ENCODE measurements at regions not wholly inside any gene's neighbourhood (a gene's known extent, or its start where the extent isn't known, plus 50 kb on each side); places are given as distances from the start of the nearest gene placed in this dataset.

- H3K27ac ChIP-seq = no peak overlapping the region
- no peaks in the 10 kb centered on the region for H3K27me3 ChIP-seq
- DNase-seq (ENCODE audit: low read depth in 1 of 2, low spot score in 1 of 2) = peak in 1 of 2 donors; percentile 96
- TF ChIP-seq CTCF (IDR thresholded peaks at IDR 0.05; ENCODE audit: low read depth, low read length) = no peak
- H3K4me1 ChIP-seq (ENCODE audit: low read depth) = peaks cover 10% of the 10 kb centered on the region
- H3K9me3 ChIP-seq (ENCODE audit: low read depth) = no peaks in the 10 kb centered on the region
- H3K4me3 ChIP-seq = no peak overlapping the region
- no peaks in the 10 kb centered on the region for H3K36me3 ChIP-seq
These were observed 148.9 kb upstream of the MAX start for GRCh38 chr14:65251213-65251612.

GRCh38 chr14:65252482-65253255, 150.4 kb upstream of the MAX start:
- Histone ChIP-seq H3K4me1 (ENCODE audit: low read depth) (peaks cover 10% of the 10 kb centered on the region), H3K27me3 (no peaks in the 10 kb centered on the region), H3K9me3 (ENCODE audit: low read depth) (no peaks in the 10 kb centered on the region), H3K27ac (no peak overlapping the region), H3K36me3 (no peaks in the 10 kb centered on the region), H3K4me3 (no peak overlapping the region)
- DNase-seq (ENCODE audit: low read depth in 1 of 2, low spot score in 1 of 2) = no peak
- no peak for TF ChIP-seq CTCF (IDR thresholded peaks at IDR 0.05; ENCODE audit: low read depth, low read length)

GRCh38 chr14:65255029-65255545, 152.8 kb upstream of the MAX start:
- Histone ChIP-seq H3K9me3 (ENCODE audit: low read depth) (no peaks in the 10 kb centered on the region), H3K4me1 (ENCODE audit: low read depth) (peaks cover 10% of the 10 kb centered on the region), H3K27ac (no peak overlapping the region), H3K27me3 (no peaks in the 10 kb centered on the region), H3K36me3 (no peaks in the 10 kb centered on the region), H3K4me3 (no peak overlapping the region)
- no peak for TF ChIP-seq CTCF (IDR thresholded peaks at IDR 0.05; ENCODE audit: low read depth, low read length)
- DNase-seq (ENCODE audit: low read depth in 1 of 2, low spot score in 1 of 2) = peak in 1 of 2 donors; percentile 51

- Histone ChIP-seq H3K9me3 (ENCODE audit: low read depth) (no peaks in the 10 kb centered on the region), H3K27me3 (no peaks in the 10 kb centered on the region), H3K36me3 (no peaks in the 10 kb centered on the region), H3K4me1 (ENCODE audit: low read depth) (peaks cover 10% of the 10 kb centered on the region), H3K27ac (no peak overlapping the region), H3K4me3 (no peak overlapping the region)
- DNase-seq (ENCODE audit: low read depth in 1 of 2, low spot score in 1 of 2) = peak in 1 of 2 donors; percentile 46
- no peak for TF ChIP-seq CTCF (IDR thresholded peaks at IDR 0.05; ENCODE audit: low read depth, low read length)
These were observed 153.5 kb upstream of the MAX start for GRCh38 chr14:65255583-65256461.

- no peaks in the 10 kb centered on the region for H3K9me3 ChIP-seq (ENCODE audit: low read depth)
- no peak for DNase-seq (ENCODE audit: low read depth in 1 of 2, low spot score in 1 of 2)
- H3K27ac ChIP-seq = no peak overlapping the region
- no peak for TF ChIP-seq CTCF (IDR thresholded peaks at IDR 0.05; ENCODE audit: low read depth, low read length)
- H3K4me3 ChIP-seq = no peak overlapping the region
- no peaks in the 10 kb centered on the region for H3K36me3 ChIP-seq
- H3K4me1 ChIP-seq (ENCODE audit: low read depth) = peaks cover 10% of the 10 kb centered on the region
- H3K27me3 ChIP-seq = no peaks in the 10 kb centered on the region
These were observed 154.4 kb upstream of the MAX start for GRCh38 chr14:65256714-65257113.

Measured in cardiac muscle cell (in vitro differentiated cells and primary cell).